Femur (tissue), 1 donor: ENCODE measurements at regions not wholly inside any gene's neighbourhood (a gene's known extent, or its start where the extent isn't known, plus 50 kb on each side); places are given as distances from the start of the nearest gene placed in this dataset.
"Not testable (repeated sequence)": the region's sequence is repeated elsewhere in the genome, so short reads cannot be mapped to it uniquely, and the experiment has no call there.

Experiments used
- DNase-seq: peaks from one replicate; pipeline ENCODE4 v3.0.0-alpha.2; 2017

GRCh38 chr17:18546514-18547398 lies 70.2 kb downstream of the LGALS9C start:
- not testable (repeated sequence) for DNase-seq

GRCh38 chr17:18557086-18557485 lies 80.5 kb downstream of the LGALS9C start:
- not testable (repeated sequence) for DNase-seq

GRCh38 chr17:18563381-18564098 lies 80.7 kb downstream of the TBC1D28 start:
- not testable (repeated sequence) for DNase-seq

GRCh38 chr17:18564099-18564448 lies 80.1 kb downstream of the TBC1D28 start:
- peak; percentile 27 for DNase-seq

GRCh38 chr17:18568108-18568995 lies 75.8 kb downstream of the TBC1D28 start:
- DNase-seq, result not testable (repeated sequence)

GRCh38 chr17:18569489-18569913 lies 74.7 kb downstream of the TBC1D28 start:
- not testable (repeated sequence) for DNase-seq

- not testable (repeated sequence) for DNase-seq
These were observed 71.7 kb downstream of the TBC1D28 start for GRCh38 chr17:18572536-18572935.

GRCh38 chr17:18574137-18574536 lies 70.1 kb downstream of the TBC1D28 start:
- DNase-seq, result not testable (repeated sequence)
